ENCODE measurements at regions not wholly inside any gene's neighbourhood (a gene's known extent, or its start where the extent isn't known, plus 50 kb on each side); places are given as distances from the start of the nearest gene placed in this dataset.

DNA sequence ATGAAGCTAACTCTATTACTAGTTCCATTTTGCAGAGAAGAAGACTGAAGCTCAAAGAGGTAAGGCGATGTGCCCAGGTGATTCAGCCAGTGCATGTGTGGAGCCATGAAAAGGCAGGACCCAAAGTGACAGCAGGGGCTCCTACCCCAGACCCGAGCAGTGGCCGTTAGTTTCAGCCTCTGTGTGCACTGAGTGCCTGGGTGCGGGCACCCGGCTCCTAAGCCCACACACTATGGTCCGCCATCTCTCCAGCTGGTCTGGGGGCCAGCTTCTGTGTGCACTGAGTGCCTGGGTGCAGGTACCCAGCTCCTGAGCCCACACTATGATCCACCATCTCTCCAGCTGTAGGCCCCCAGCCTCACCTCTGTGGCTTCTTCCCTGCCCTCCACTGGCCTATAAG is 123.5 kb upstream of the CST7 start:
- WGBS, 5 donors, result 86 to 97% (median 93%) methylated on average over 5 to 6 of the region's 6 CpGs
- intact Hi-C loops (cut with DNase I; ENCODE audit: low total_unique reads), result no loop called here
- Histone ChIP-seq H3K27me3 (replicated peaks in 1 of 7) (no peaks in the 10 kb centered on the region), H3K36me3 (no peaks in the 10 kb centered on the region), H3K27ac (no peak overlapping the region), H3K4me3 (no peak overlapping the region), H3K4me1 (no peaks in the 10 kb centered on the region), H3K9me3 (no peaks in the 10 kb centered on the region)
- TF ChIP-seq POLR2A (IDR thresholded peaks at IDR 0.05), result no peak
- TF ChIP-seq POLR2AphosphoS5 (IDR thresholded peaks at IDR 0.05), result no peak
- TF ChIP-seq CTCF (IDR thresholded peaks at IDR 0.05 in 8 of 11, conservative IDR thresholded peaks at IDR 0.05 in 3 of 11), result no peak
- peak; percentile 39 for DNase-seq

DNA sequence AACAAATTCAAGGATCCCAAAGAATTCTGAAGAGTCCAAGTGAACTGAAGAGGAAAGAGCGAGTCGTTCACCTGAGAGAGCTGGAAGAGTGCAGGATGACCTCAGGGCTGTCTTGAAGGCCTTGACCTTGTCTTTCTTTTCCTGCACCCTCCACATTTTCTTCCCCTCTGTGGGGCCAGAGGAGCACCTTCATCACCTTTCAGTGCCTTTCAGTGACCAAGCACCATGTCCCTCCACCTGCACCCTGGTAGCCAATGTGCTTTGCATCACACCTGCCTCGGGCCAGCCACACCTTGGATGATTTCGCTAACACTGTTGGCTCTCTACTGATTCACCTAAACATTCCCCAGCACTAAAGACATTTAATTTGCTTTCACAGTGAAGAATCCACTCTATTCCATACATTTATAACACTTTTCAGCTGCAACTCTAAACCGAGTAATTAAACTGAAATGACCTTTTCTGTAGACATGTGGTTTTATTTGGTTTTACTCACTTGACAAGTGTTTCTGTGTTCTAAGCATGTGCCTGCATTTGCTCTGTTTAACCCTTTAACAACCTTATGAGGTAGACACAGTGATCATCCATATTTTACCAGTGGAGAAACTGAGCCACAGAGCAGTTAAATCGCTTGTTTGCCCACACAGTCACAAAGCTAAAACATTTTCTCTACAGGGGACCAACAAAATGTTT is 121.3 kb upstream of the CST7 start:
- peaks cover 0 to 8% (median 4%) of the 10 kb centered on the region in 8 donors for H3K9me3 ChIP-seq
- H3K36me3 ChIP-seq, result no peaks in the 10 kb centered on the region
- H3K27me3 ChIP-seq (replicated peaks in 1 of 7), result no peaks in the 10 kb centered on the region
- TF ChIP-seq CTCF (IDR thresholded peaks at IDR 0.05 in 8 of 11, conservative IDR thresholded peaks at IDR 0.05 in 3 of 11) (no peak), POLR2AphosphoS5 (IDR thresholded peaks at IDR 0.05) (no peak), POLR2A (IDR thresholded peaks at IDR 0.05) (no peak)
- intact Hi-C loops (cut with DNase I; ENCODE audit: low total_unique reads), result no loop called here
- no peak overlapping the region for H3K27ac ChIP-seq
- H3K4me1 ChIP-seq, result no peaks in the 10 kb centered on the region
- H3K4me3 ChIP-seq, result no peak overlapping the region
- no peak for DNase-seq
- 82 to 95% (median 90%) methylated on average over 6 of the region's 6 CpGs for WGBS, 5 donors

DNA sequence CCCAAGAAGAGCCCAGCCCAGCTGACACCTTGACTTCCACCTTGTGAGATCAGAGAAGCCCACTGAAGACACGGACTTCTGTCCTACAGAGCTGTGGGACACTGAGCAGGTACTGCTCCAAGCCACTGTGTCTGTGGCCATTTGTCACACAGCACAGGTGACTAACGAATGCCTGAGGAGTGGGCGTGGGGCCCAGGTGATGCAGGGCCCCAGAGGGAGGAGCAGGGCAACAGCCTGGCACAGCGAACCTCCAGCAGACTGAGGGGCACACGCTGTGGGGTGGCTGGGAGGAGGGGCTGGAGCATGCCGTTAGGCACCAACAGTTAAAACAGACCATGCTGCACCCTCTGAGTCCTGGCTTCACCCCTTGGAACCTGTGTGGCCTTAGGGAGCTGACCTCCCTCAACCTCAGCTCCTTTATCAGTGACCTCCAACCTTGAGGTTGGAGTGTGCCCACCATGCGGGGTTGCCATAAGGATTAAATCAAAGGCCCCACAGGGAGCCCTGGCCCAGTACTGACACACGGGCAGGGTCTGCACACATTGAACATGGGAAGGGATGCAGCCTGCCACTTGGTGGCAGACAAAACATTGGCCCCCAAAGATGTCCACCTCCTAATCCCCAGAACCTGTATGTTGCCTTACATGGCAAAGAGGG is 119.9 kb upstream of the CST7 start:
- Histone ChIP-seq H3K27me3 (replicated peaks in 1 of 7) (no peaks in the 10 kb centered on the region), H3K36me3 (no peaks in the 10 kb centered on the region), H3K4me3 (no peak overlapping the region), H3K4me1 (peaks cover 0 to 4% (median 0%) of the 10 kb centered on the region in 6 donors), H3K9me3 (peaks cover 0 to 8% (median 4%) of the 10 kb centered on the region in 8 donors), H3K27ac (no peak overlapping the region)
- DNase-seq, result no peak
- 80 to 97% (median 90%) methylated on average over 8 of the region's 8 CpGs for WGBS, 5 donors
- TF ChIP-seq POLR2A (IDR thresholded peaks at IDR 0.05), result no peak
- TF ChIP-seq POLR2AphosphoS5 (IDR thresholded peaks at IDR 0.05), result no peak
- no peak for TF ChIP-seq CTCF (IDR thresholded peaks at IDR 0.05 in 8 of 11, conservative IDR thresholded peaks at IDR 0.05 in 3 of 11)
- intact Hi-C loops (cut with DNase I; ENCODE audit: low total_unique reads), result no loop called here

GRCh38 chr20:24829649-24830370 is 119.3 kb upstream of the CST7 start:
- no peak for TF ChIP-seq POLR2AphosphoS5 (IDR thresholded peaks at IDR 0.05)
- TF ChIP-seq POLR2A (IDR thresholded peaks at IDR 0.05), result no peak
- TF ChIP-seq CTCF (IDR thresholded peaks at IDR 0.05 in 8 of 11, conservative IDR thresholded peaks at IDR 0.05 in 3 of 11), result no peak
- H3K9me3 ChIP-seq, result peaks cover 0 to 8% (median 4%) of the 10 kb centered on the region in 8 donors
- no peak overlapping the region for H3K4me3 ChIP-seq
- no peak overlapping the region for H3K27ac ChIP-seq
- DNase-seq, result no peak
- H3K36me3 ChIP-seq, result no peaks in the 10 kb centered on the region
- 78 to 94% (median 88%) methylated on average over 4 to 5 of the region's 5 CpGs for WGBS, 5 donors
- H3K4me1 ChIP-seq, result peaks cover 0 to 6% (median 0%) of the 10 kb centered on the region in 6 donors
- no peaks in the 10 kb centered on the region for H3K27me3 ChIP-seq (replicated peaks in 1 of 7)
- intact Hi-C loops (cut with DNase I; ENCODE audit: low total_unique reads), result no loop called here
